NCI-H2029 (cell line): ENCODE measurements at regions not wholly inside any gene's neighbourhood (a gene's known extent, or its start where the extent isn't known, plus 50 kb on each side); places are given as distances from the start of the nearest gene placed in this dataset.

Source experiments
- DNase-seq: peaks from one replicate; lab custom pipeline; 2025; lab: John Stamatoyannopoulos, UW

- no peak for DNase-seq
These were observed 72.7 kb upstream of the AKAP13 start for GRCh38 chr15:85307687-85308045.

DNA sequence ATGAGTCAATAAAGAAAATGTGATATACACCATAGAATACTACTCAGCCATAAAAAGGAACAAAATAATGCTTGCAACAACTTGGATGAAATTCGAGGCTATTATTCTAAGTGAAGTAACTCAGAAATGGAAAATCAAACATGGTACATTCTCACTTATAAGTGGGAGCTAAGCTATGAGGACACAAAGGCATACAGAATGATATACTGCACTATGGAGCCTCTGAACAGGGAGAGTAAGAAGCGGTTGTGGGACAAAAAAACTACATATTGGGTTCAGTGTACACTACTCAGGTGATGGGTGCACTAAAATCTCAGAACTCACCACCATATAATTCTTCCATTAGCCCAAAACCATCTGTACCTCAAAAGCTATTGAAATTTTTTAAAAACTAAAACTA is 68.8 kb upstream of the AKAP13 start:
- no peak for DNase-seq

DNA sequence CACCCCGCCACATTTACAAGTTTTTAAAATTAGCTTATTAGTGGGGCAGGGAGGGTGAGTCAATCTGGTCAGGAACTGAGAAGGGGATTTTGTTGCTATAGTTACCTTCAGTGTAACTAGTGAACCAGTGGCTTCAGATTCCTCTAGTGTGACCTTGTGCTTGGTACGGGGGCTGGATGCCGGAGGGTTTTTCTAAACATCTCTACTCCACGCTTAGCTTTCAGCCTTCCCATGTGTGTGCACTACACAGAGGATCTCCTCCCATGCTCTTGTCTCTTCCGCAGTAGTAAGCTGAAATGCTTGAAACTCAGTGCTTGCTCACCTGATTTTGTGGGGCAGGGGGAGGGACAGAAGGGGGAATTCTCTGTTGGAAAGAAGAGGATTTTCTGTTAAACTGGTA is 67.9 kb upstream of the AKAP13 start:
- no peak for DNase-seq

DNA sequence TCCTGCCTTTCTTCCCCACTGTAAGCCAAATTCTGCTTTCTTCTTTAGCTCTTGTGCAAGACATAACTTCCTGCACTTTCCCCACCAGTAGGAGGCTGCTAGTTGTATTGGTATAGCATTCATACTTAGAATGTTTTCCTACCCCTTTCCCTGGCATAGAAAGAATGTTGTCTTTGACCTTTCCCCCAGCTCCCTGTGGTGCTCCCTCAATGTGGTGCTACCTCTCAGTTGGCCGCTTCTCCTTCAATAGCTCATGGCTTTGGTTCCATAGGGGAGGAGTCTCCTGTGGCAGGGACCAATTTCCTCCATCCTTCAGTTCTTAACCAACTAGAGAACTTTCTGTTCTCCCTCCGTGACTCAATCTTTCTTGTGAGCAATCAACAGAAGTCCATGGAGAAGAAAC is 67.5 kb upstream of the AKAP13 start:
- DNase-seq = no peak

DNA sequence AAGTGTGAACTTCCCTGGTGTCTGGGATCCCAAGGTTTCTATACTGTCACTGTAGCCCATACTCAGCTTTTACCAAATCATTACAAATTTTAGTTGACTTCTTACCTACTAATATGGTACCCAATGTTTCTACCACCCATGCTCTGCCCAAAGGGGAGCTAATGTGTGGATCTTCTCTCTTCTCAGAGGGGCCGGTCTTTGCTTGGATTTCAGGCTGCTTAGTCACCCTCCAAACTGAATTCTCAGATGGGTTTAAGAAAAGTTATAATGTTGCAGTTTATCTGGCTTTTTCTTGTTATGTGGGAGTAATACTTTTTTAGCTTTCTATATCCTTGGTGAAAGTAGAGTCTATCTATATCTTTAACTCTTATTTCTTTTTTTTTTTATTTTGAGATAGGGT is 67.1 kb upstream of the AKAP13 start:
- no peak for DNase-seq

- no peak for DNase-seq
These were observed 66.3 kb upstream of the AKAP13 start for GRCh38 chr15:85314146-85314545.

DNA sequence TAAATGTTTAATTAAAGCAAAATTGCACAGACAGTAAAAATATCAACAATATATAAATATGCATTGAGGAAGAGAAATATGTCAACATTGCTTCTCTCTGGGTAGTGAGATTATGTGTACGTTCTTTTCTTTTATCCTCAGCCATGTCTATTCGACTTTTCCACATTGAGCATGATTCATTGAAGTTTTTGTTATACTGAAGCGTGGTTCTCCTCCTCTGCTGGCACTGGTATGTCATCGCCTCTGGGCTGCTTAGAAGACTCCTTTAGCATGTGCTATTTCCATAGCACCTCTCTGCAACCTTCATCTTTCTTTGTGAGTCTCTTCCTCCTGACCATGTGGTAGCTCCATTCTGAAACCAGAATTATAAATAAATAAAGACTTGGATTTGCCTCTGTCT is 65.8 kb upstream of the AKAP13 start:
- no peak for DNase-seq

- DNase-seq = no peak
These were observed 64.0 kb upstream of the AKAP13 start for GRCh38 chr15:85316244-85316934.

DNA sequence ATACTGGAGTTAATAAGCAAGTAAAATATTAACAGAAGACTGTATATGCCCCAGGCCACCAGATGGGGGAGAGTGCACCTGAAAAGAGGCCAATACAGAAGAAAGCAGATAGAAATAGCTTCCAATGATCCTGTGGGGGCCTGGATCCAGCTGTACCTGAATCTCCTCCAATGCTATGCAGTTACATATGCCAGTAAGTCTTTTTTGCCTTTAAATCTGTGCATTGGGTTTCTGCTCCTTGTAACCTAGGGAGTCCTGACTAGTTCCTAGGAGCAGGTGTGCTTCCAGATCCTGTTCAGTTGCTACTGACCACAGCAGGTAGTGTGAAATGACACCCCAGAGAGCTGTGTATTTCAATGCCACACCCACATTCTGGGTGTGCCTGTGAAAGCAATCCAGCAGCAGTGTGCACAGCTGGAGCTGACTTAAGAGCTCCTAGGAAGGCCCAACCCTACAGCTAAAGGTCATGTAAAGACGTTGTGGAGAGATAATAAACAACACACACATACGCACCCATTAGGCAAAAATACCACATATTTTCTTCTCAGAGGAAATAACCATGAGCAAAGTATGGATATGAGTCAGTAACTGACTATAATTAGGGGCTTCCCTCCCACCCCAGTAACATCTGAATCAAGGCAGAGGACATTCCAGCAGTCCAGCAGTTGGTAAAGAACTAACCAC is 62.2 kb upstream of the AKAP13 start:
- DNase-seq = no peak

DNA sequence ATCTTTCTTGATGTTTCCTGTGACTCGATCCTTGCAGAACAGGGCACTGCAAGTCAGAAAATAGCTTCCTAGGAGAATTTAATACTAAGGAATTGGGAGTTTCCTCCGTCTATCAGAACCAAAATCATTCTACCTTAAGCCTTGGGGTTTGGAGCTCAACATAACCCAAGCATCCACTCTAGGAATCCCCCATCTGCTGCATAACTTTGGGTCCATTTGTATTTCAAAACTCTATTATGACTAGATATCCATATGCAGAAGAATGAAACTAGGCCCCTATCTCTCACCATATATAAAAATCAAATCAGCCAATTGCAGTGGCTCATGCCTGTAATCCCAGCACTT is 61.7 kb upstream of the AKAP13 start:
- DNase-seq = no peak

- no peak for DNase-seq
These were observed 56.2 kb upstream of the AKAP13 start for GRCh38 chr15:85324202-85324601.

GRCh38 chr15:85325834-85326233 is 54.6 kb upstream of the AKAP13 start:
- no peak for DNase-seq

DNA sequence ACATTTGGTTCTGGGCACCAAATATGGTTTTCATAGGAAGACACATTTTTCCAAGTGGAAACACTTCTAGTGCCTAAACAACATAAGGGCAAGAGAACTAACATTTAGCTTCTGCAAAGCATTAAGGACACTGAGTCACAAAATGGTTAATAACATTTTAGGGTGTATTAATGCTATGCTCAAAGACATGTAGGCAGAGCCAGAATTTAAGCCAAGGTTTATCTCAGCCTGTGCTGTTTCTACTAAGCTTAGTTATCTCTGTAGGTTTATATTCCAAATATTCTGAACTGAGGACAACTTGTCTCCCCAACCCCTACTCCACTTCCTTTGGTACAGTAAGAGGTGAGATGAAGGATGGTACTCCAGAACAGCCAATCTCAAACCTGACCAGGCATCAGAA is 54.1 kb upstream of the AKAP13 start:
- DNase-seq = no peak

- no peak for DNase-seq
These were observed 52.6 kb upstream of the AKAP13 start for GRCh38 chr15:85327820-85328219.

DNA sequence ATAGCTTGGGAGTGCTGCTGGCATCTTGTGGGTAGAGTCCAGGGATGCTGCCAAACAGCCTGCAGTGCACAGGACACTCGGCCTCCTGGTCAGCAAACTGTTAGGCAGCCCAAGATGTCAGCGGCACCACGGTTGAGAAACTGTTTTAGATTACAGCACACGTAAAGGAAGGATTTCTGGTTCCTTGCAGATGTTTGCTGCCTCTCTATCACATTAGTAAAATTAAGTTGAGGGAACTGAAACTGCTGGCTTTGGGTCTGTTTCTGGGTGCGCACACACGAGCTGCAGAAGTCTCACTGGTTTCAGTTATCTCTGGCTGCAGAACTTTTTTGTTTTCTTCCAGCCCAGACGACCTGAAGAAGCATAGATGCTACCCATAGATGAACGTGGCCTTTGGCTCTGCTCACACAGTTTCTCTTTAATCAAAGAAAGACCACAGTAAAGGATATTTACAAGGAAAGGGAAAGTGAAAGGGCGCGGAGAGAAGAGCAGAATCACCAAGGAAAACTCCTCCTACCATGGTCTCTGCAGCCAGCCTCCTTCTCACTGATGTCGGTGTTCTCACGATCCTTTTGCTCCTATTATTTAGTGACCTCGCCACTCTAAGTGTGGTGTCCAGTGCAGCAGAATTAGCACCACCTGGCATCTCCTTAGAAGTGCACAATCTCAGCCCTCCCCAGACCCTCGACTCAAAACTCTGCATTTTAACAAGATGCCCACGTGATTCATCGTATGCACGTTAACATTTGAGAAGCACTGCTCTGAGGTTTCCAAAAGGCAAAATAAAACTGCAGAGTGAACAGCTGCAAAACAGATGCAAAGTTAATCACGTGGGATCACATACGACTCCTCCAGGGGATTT is 50.6 kb upstream of the AKAP13 start:
- no peak for DNase-seq
